ENCODE measurements at regions not wholly inside any gene's neighbourhood (a gene's known extent, or its start where the extent isn't known, plus 50 kb on each side); places are given as distances from the start of the nearest gene placed in this dataset.

DNA sequence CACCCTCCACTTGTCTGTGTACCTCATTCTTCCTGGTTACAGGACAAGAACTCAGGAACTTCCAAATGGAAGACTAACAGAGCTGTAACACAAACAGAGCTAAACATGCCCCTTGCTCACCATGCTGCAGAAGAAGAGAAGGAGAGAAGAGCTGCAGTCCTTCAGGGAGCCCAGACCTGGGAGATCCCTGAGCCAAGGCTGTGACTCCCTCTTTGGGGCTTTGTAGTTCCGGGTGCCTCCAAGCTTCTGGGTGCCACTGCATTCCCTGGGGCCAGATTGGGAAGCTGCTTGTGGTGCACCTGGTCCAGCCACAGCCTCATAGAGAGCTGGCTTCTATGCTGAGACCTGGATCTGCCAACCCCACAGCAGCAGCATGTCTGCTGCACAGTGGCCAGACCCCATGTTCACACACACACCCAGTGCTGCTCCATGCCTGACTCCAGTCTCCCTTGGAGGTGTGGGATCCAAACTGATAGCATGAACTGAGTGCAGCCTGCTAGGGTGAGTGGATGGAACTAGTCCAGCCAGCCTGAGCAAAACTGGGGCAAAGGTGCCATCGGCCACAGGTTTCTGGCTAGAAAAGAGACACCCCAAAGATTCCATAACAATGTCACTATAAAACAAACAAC lies 263.0 kb upstream of the NRIP1 start:
- no peak for DNase-seq

DNA sequence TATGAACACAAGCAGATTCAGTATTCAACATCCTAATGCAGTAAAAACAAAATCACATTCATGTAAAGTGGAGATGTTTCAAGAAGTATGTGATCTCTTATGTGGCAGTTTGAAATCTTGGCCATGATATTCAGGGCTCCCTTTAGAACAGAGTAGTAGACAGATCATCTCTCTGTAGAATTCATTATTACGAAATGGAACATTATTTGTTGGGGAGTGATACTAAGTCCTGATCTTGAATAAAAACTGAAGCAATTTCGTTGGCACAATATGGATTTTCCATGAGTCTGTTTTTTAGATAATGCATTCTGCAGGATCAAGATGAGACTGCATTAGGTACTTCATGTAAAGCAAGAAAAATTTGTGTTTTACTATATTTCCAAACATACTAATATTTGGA lies 264.4 kb upstream of the NRIP1 start:
- DNase-seq, result no peak

DNA sequence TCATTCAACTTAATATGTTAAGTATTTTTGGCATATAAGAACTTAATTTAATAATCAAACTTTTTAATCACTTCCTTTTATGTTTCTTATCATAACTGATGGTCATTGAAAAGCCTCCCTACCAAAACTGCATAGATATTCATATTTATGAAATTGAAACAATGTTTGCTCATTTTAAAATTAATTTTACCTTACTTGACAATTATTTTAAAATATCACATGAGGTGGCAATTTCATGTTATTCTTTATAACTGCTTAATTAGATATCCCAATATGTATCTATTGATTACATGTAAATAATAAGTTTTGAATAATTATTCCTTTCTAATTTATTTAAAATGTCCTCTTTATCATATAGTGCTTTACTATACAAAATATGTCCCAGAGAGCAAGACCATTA lies 266.1 kb upstream of the NRIP1 start:
- no peak for DNase-seq

DNA sequence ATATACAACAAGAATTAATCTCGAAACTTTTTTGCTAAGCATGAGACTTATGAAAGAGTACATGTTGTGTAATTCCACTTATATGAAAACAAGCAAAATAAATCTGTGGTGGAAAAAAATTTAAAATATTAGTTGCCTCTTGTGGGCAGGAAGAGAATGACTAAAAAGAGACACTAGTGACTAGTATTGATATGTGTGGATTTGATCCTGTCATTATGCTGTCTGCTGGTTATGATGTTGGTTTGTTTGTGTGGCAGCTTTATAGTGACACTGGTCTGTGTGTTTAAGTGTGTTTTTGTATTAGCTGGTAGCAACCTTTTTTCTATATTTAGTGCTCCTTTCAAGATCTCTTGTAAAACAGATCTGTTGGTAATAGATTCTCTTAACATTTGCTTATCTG lies 267.8 kb upstream of the NRIP1 start:
- DNase-seq, result no peak

DNA sequence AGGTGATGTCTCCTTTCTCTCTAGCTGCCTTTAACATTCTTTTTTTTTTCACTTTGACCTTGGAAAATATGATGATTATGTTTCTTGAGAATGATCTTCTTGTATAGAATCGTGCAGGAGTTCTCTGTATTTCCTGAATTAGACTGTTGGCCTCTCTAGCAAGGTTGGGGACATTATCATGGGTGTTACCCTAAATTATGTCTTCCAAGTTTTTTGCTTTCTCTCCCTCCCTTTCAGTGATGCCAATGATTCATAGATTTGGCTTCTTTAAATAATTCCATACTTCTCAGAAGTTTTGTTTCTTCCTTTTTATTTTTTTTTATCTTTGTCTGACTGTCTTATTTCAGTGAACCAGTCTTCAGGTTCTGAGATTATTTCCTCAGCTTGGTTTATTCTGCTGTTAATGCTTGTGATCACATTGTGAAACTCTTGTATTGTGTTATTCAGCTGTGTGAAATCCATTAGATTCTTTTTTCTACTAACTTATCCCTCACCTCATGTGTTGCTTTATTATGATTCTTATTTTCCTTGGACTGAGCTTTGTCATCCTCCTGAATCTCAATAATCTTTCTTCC lies 268.4 kb upstream of the NRIP1 start:
- DNase-seq, result no peak

DNA sequence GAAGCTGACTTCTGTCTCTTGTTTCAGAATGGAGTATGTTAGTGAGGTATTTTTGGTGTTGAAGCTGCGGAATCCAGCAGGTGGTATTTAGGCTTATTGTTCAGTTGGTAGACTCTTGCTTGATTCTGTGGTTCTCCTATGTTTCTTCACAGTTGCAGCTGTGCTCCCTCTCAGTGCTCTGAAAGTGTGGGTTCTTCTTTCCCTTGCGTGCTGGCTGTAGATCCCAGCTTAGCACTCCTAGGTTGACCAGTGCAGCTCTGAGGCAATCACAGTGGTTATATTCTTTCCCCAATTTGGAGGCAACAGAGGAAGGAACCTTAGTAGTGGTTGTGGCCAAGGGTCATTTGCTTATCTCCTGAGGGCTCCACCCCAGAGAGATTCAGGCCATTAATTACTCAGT lies 269.2 kb upstream of the NRIP1 start:
- no peak for DNase-seq

DNA sequence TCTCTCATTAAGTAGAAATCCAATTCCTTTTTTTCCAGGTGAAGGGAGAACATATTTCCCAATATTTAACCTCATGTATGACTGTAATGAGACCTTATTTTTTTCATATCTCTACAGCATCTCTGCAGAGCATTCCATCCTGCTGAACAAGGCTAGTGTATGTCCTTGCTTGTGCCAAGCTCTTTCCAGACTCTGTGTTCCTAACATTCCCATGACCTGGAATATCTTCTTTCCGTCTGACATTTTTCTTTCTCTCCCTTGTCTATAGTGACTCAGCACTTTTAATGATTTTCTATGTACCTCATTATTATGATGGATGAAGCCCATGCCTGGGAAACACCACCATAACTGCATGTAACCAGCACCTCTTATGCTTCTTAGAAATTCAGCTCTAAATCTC lies 278.3 kb upstream of the NRIP1 start:
- DNase-seq, result no peak

DNA sequence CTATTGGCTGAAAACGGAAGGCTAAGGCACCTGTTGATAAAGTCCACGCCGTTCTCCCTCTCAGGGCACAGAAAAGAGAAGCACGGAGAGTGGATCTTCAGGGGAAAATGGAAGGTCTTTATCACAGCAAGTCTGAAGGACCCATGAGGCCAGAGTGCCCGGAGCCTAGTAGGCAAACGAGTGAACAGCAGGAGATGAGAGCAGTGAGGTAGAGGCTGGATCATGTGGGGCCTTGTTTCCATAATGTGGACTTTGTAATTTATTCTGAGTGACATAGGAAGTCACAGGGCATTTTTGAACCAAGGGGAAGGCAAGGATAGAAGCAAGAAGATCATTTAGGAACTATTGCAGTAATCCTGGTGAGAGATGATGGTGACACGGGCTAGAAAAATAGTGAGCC lies 287.2 kb upstream of the NRIP1 start:
- no peak for DNase-seq

DNA sequence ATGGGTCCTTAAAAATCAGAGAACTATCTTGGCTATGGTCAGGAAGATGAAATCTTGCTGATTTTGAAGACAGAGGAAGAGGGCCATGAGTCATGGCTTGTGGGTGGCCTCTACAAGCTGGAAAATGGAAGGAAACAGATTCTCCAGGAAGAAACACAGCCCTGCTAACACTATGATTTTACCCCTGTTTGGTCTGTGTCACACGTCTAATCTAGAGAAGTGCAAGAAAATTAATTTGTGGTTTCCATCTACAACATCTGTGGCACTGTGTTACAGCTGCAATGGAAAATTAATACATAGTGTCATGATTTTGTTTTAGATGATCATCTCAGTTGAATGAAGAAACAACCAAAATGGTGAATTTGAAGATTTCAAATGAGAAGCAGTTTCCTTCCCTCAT lies 288.7 kb upstream of the NRIP1 start:
- no peak for DNase-seq

DNA sequence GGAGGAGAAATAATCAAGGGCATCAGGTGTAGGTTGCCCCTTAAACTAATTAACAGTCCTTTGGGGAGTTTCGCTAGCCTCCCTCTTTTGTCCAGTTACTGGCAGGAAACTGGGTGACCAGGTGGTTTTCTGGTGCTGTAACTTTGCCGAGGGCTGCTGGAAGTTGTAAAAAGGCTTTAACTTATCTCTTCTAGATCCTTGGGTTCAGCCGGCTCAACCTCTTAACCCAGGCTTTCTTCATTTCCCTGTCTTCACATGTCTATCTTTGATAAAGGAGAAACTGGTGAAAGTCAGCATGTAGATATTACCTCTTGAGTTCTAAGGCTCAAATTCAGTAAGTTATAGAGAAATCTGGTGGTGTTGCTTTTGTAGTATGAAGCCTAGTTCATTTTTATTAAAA lies 289.7 kb upstream of the NRIP1 start:
- no peak for DNase-seq

DNA sequence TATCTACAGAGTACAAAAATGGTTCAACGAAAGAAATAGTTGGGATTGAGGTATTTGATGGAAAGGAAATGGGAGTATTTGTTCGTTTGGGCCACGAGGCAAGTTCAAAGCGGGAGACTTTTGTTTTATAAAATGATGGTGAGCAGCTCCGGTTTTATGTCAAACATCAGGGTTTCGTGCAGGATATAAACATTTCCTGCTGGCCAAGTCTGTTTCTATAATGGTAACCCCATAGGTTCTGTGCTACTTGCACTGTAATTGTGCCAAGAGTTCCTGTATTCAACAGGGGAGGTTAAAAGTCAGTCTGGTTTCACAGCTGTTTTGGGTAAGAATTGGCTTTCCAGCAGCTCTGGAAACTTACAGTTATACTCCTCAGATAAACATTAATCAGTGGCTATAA lies 290.3 kb upstream of the NRIP1 start:
- DNase-seq, result no peak

DNA sequence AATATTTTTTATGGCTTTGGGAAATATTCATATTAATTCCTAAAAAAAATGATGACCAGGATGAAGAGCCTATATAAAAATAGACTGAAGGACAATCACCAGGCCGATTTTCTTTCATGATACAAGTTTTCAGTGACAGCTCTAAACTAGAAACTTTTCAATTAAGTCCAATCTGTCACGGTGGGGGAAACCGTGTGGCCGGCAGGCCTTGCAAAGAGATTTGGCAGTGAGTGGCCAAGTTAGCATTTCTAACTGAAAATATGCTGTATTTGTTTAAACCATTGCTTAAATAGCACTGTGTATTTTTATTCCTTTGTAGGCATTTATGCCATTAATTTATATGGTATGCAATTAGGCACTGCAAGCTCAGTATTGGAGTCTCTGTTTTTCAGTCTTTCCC lies 294.5 kb upstream of the NRIP1 start:
- no peak for DNase-seq

DNA sequence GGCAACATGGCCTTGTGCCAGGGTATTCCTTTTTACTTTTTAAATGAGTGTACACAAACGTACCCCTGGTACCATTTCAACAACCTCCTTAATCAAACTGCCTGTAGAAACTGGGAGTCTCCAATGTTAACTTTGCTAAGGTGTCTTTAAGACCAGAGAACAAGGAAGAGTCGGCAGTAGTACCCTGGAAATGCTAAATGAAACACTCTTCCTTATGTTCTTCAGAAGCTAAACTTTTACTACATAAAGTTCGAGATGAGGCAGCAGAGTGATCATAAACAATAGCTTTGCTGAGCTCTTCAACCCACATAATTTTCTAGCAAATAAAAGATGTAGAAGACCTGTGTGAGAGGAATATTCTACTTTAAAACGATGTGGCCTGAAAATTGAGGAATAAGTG lies 297.7 kb upstream of the NRIP1 start:
- no peak for DNase-seq

DNA sequence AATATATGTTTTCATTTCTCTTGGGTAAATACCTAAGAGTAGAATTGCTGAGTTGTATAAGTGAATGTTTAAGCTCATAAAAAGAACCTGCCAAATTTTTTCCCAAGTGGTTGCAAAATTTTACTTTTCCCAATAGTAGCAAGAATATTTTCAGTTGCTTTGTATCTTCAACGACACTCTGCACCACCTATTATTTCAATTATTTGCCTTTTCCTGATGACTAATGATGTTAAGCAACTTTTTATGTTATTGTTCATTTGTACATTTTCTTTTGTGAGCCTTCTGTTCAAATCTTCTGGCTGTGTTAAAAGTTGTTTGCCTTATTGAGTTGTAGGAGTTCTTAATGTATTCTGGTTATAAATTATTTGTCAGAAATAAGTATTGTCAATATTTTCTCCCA lies 299.1 kb upstream of the NRIP1 start:
- DNase-seq, result no peak

DNA sequence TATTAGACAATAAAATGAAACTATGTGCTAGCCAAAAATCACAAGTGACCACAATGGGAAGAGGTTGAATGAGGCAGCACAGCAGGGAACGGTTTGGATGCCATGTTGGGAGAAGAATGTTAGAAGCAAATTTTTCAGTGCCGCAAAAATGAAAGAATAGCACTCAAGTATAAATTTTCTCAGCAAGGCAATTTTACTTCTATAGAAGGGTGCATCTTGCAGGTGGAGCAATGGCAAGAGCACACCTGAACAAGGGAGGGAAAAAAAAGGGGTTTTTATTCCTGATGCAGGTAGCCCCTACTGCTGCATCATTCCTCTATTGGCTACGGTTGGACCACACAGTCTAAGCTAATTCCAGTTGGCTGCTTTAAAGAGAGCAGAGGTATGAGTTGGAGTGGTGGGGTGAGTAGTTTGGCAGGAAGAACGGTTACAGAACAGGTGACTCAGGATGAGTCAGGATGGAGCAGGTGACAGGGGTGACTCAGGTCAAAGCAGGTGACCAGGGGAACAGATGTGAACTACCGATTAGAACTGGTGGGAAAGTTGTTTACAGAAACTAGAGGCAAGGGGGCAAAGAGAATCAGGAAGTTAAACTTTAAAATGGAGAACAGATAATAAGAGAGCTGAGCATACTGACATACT lies 301.1 kb upstream of the NRIP1 start:
- no peak for DNase-seq

DNA sequence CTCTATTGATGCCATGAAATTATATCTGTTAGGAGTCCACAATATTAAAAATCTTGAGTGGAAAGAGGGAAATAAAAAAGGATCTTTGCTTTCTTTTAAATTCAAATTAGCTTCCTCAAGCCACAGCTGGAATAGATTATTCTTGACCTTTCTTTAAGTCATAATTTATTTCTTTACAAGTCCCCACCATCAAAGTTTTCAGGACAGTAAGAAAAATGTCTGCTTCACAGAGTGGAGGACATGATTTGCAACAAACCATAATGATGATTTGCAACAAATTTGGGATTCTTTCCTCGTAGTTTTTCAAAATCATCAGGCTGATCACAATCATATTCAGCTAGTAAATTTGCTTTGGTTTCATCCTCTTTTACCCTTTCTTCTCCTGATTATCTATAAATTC lies 301.8 kb upstream of the NRIP1 start:
- no peak for DNase-seq

DNA sequence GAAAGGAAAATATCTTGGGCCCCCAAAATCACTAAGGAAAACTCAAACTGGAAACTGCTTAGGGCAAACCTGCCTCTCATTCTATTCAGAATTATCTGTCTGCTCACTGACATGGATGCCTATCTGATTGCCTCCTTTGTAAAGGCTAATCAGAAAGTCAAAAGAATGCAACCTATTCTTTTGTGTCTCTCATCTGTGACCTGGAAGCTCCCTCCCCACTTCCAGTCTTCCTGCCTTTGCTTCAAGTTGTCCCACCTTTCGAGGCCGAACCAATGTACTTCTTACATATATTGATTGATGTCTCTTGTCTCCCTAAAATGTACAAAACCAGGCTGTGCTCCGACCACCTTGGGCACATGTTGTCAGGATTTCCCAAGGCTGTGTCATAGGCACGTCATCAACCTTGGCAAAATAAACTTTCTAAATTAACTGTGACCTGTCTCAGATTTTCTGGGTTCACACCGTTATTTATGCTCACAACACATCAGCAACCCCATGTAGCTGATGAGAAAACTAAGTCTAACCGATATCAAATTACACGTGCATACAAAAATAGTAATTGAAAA lies 302.3 kb upstream of the NRIP1 start:
- DNase-seq, result no peak

DNA sequence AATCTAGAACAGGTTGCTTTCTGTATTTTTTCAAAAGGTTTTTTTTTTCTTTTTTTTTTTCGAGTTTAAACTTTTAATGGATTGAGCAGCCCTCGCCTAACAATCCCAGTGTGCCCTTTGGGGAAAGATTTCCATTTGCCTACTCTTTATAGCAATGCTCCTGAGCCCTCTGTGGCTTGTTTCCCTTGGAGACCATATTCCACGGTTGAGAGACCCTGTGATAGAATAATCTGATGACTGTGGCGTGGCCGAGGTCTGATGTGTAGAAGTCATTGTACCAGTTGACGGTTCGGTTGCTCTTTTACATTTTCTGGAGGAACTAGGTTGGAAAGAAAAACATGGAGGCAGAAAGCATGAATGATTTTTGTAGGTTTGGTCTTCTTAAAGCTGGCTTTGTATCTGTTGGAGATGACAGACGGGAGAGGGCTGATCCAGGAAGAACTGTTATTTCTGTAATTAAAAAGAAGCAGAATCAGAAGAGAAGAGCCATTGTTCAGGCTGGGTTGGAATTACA lies 305.7 kb upstream of the NRIP1 start:
- DNase-seq, result no peak

DNA sequence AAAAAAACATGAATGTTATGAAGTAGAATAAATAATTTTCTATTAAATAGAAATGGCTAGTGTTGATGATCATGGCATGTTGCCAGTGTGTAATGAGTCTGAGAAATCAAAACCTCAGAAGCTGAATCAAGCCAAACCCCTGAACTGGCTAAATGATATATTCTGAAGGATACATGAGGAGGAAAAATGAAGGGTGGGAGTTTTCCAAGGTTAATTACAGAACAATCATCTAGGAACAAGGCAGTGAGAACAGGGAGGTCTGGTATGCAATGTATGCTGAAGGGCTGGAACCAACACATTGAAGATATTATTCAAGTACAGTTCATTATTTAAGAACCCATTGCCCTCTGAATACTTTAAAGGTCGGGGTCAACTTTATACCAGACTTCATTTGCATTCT lies 309.1 kb upstream of the NRIP1 start:
- DNase-seq, result no peak

DNA sequence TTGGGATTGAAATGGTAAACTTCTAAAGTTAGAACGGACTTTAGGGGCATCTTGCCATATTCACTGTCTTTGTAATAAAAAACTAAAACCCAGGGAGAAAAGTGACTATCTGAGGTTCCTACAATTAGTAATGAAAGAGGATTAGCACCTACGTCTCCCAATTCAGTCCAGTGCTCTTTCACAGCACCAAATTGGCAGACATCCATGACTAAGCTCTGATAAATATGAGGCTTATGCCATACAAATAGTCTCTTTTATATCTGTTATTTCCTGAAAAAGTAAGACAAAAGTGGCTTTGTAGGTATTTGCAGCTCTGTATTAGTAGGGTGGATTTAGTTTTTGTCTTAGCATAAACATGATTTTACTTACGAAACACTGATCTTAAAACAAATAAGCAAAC lies 315.0 kb upstream of the NRIP1 start:
- DNase-seq, result no peak

DNA sequence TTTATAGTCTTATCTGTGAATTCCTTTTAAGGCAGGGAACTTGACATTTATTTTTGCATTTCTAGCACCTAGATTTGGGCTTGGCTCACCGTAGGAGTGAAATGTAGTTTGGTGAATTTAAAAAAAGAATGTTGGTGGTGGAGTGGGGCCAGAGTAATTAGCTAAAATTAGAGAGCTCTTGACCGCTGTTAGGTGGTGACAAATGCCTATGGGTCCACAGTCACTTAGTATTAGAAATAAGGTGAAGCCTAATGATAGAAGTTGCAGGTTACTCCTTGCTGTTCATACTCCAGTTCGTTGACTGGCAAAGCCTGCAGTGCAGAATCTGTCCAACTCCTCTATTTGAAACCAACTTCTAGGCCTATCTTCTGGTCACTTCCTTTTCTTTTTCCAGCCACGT lies 318.8 kb upstream of the NRIP1 start:
- DNase-seq, result no peak

DNA sequence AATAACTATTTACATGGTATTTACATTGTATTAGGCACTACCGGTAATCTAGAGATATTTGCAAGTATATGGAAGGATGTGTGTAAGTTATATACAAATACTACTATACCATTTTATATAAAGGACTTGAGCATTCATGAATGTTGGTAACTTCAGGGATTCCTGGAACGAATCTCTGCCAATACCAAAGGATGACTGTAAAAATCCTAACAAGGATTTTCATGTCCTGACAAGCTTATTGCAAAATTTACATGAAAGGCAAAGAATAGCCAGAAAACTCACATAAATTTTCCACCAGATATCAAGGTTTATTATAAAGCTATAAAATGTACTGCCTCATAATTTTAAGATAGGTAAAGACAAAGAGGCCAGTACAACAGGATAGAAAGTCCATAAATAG lies 325.2 kb upstream of the NRIP1 start:
- no peak for DNase-seq

DNA sequence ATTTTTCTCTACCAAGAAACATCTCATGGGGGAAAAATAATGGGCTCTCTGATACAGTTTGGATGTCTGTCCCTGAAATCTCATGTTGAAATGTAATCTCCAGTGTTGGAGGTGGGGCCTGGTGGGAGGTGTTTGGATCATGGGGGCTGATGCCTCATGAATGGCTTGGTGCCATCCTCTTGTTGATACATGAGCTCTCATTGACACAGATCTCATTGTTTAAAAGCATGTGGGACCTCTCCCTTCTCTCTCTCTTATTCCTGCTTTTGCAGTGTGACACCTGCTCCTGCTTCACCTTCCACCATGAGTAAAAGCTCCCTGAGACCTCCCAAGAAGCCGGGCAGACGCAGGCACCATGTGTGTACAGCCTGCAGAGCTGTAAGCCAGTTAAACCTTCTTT lies 332.5 kb upstream of the NRIP1 start:
- DNase-seq, result no peak

DNA sequence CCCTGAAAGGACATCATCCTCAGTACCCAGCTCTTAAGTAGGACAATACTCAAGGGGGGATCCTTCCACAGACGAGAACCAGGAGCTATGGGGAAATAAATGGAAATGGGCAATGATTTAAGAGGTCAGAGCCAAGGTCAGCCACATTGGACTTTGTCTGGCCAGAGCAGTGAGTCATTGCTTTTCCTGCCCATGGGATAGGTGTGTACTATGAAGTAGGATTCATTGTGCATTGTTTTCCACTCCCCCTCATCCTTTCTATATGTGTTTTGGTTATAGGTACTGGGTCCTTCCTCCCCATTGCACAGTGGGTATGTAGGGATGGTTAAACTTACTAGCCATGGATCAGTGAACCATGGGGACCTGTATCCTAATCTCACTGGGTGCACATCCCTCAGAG lies 328.9 kb upstream of the USP25 start:
- no peak for DNase-seq

DNA sequence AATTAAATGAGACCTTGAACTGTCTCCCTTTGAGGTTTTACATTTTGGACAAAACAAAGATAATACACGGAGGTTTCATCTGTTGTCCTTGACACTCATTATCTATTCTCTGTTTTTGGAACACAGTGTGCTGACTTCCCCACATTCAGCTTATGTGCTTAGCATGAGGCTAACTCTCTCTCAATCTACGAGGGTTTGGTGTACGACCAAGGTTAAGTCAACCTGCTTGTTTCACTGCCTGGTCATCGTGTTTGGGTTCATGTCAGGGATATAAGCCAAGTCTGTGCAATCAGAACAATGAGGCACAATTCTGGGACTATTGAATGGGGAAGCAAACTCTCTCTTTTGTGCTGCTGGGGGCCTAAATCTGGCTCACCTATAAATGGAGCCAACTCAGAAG lies 328.5 kb upstream of the USP25 start:
- no peak for DNase-seq

All from NCI-H510A treated with DMSO at 0.1 percent for 48 hours (cell line).